IPS DF 4.7 (cell line): ENCODE measurements at regions not wholly inside any gene's neighbourhood (a gene's known extent, or its start where the extent isn't known, plus 50 kb on each side); places are given as distances from the start of the nearest gene placed in this dataset.

ENCODE experiments used
- DNase-seq: peaks from one replicate; pipeline ENCODE4 v3.0.0-alpha.2; 2013; ENCODE audit warnings: low spot score; ENCODE audit errors: extremely low read depth

DNA sequence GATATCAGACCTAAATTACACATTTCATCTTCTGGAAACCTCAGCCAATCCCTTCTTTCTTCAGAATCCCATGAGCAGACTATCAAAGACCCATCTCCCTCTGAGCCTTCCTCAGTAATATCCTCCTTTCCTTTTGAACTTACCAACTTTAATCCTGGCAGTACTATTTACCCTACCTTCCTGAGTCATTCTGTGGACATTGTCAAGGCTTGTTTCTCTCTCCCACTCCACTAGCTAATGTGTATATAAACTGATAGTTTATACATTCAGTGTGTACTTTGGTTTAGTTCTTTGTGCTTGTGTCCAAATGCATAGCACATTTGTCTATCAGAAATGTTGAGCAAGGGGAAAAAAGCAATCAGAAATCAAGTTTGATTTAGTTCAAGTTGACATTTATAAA, 568.3 kb downstream of the CSNK1G3 start:
- no peak for DNase-seq

DNA sequence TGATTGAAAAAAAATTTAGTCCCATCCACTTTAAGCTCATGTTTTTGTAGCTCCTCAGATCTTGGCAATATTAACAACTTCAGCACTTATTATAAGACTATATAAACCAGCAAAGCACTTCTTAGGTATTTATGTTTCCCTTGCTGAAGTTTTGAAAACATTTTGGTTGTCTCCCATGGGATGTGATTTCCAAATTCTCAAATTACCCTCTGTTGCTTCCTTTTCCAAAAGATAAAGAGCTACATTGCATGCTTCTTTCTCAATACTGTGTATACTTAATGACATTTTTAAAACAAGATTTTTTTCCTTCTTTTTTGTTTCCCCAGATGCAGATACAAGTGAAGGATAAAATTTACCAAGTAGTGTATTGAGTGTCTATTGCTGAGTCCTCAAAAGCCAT, 567.1 kb downstream of the CSNK1G3 start:
- DNase-seq = no peak

GRCh38 chr5:124074500-124074899, 562.5 kb downstream of the CSNK1G3 start:
- DNase-seq = no peak

DNA sequence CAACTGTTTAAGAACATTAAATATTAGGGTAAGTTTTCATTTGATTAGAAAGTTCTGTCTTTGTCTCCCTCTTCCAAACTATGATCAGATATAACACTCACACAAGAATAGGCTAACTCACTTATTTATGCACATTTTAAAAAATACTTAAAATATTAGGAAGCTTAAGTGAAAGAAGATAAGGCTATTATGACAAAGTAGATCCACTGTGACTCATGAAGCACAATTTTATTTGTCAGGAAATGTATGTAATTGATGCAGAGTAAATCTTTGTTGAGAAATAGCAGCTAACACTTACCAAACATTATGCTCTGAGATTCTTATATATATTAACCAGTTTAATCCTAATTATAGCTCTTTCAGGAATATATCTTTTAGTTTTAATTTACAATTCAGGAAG, 560.6 kb downstream of the CSNK1G3 start:
- no peak for DNase-seq

- no peak for DNase-seq
Measured at GRCh38 chr5:124071039-124071438, 559.1 kb downstream of the CSNK1G3 start.

GRCh38 chr5:124065508-124065907, 553.5 kb downstream of the CSNK1G3 start:
- no peak for DNase-seq

DNA sequence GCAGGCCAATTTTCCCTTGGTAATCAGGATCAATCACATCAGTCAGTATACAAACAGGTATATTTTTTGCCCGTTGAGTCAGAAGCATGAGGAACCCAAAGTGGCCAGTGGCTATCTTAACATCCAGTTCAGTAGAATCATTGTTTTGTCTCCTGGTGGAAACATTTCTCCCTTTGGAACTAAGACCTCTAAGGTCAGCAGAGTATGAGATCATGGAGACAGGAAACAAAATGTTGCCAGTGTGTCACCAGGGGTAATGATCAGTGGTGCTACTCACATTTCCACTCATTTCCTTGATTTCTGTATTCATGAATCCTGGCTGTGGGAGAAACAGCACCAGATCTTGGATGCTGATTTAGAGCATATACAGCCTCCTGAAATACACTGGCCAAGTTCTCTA, 553.0 kb downstream of the CSNK1G3 start:
- no peak for DNase-seq

GRCh38 chr5:124061663-124062062, 549.7 kb downstream of the CSNK1G3 start:
- no peak for DNase-seq

DNA sequence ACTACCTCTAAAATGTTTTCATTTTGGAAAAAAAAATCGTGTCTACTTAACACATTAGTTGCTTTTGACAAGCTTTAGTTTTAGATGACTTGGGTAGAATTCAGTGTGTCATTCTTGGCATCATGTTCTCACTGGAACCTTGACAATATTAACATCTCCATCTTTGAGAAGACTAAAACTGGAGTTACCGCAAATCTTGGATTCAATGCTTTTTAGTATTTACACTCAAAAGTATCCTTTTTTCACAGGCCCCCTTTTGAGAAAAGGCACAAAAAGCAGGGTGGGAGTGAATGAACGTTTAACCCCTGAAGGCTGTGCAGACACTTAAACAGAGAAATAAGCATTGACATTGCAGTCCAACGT, 549.1 kb downstream of the CSNK1G3 start:
- no peak for DNase-seq

GRCh38 chr5:124060413-124061067, 548.6 kb downstream of the CSNK1G3 start:
- DNase-seq = no peak

DNA sequence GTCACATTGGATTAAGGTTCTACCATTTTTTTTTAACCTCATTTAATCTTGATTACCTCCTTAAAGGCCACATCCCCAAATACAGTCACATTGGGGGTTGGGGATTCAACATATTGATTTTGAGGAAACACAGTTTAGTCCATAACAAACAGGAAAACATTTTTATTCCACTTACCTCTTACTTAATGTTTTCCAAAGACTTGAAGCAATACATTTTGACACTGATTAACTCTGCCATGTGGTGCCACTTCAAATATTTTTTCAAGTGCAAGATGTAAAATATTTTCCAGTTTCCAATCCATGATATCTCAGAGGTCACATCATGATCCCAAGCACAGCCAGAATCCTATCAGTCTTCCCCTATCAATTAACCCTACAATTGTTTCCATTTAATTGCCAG, 548.0 kb downstream of the CSNK1G3 start:
- no peak for DNase-seq

- no peak for DNase-seq
Measured at GRCh38 chr5:124059200-124059599, 547.2 kb downstream of the CSNK1G3 start.

DNA sequence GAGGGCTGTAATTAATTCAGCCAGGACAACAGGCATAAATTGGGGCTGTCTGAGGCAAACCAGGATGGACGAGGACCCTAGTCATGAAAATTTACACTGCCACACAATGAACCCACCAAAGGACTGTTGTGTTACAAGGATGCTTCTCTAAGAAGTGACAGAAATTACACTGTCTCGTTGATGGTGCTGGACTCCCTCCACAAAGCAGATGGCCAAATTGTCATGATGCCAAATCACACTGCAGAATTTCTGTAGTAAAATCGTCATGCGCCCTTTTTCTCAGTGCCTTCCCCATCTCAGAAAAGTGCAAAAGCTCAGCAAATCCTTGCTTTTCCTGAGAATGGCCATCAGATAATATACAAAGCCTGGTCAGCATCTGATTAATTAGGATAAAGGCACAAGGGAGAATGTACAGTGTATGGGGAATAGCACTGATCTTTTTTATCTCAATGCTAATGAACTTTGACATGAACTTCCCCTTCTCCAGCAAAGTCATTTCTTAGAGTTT, 545.8 kb downstream of the CSNK1G3 start:
- no peak for DNase-seq

DNA sequence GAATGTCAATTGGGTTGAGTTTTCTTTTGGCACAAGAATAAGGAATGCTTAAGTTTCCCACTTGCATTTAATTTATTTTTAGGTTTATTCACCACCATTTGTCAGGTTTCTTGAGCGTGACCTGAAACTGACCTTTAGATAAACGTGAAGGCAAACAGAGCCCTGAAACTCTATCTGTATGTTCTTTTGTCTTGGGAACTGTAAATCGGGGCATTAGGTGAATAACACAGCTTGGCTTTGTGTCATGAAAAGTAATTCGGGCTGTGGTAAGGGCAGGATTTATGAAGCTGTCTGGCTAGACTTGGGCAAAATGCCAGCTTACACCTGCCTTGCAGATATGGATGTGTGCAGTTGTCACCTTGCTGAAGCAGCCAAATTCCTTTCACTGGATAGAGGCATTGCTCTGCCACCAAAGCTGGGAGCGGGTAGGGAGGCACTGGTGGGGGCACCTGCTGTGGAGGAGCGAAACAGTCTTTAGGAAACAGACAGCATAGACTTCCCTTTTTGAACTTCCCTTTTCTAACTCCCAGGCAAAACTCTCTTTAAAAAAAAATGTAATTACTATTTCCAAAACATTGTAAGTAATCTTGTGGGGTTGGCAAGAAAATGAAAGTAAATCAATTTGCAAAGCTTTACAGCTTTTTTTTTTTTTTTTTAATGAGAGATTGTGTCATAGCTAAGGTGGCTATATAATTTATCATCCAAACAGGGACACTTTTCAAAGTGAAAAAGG, 545.2 kb downstream of the CSNK1G3 start:
- DNase-seq = no peak

- no peak for DNase-seq
Measured at GRCh38 chr5:124056326-124056990, 544.5 kb downstream of the CSNK1G3 start.

DNA sequence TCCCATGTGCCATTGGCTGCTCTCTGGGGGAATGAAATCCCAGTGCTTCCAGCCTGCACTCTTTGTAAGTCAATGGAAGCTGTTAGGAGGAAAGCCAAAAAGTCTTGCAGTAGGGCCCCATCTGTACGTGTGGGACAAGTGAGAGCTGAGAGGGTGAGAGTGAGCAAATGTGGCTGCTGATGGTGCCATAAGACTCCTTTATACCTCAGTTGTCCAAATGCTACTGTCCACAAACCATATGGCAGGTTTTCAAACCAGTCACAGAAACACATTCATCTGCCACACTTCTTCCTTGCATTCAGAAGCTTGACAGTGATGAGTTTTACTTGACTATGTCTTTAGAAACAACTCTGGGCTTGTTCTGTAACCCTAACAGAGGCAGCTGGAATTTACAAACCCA, 543.8 kb downstream of the CSNK1G3 start:
- DNase-seq = no peak

- DNase-seq = no peak
Measured at GRCh38 chr5:124054564-124054963, 542.6 kb downstream of the CSNK1G3 start.

- no peak for DNase-seq
Measured at GRCh38 chr5:124053340-124053739, 541.4 kb downstream of the CSNK1G3 start.

GRCh38 chr5:124052201-124052600, 540.2 kb downstream of the CSNK1G3 start:
- DNase-seq = no peak

DNA sequence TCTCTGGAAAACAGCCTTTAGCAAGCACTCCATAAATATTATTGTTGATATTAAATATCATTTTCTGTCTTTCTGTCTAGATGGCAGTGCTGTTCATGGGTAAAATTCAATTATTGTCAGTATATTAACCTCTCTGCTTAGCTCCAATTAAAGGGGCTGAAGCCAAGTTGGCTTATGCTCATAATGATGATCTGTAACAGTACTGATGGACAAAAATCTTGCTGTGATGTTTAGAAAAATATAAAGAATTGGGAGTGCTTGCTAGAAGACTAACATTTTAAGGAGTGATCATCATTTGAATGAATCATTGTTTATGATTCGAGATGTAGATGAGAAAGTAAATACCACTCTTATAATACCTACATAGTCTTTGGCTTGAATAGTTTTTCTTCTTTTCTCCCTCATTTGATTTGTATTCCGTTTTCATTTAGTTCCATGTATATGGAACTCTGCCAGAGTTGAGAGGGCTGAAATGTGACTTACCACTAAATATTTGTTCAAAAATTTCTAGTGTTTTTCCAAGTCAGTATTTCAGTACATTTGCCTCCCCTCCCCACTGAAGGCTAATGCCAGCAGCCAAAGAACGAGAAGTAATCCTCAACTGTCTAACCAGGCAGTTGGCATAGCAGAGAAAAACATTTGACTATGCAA, 538.3 kb downstream of the CSNK1G3 start:
- no peak for DNase-seq

GRCh38 chr5:124045412-124045811, 533.4 kb downstream of the CSNK1G3 start:
- no peak for DNase-seq

GRCh38 chr5:124044613-124045012, 532.6 kb downstream of the CSNK1G3 start:
- DNase-seq = no peak
